B cell (primary cell): ENCODE measurements at regions not wholly inside any gene's neighbourhood (a gene's known extent, or its start where the extent isn't known, plus 50 kb on each side); places are given as distances from the start of the nearest gene placed in this dataset.
"Not testable (repeated sequence)": the region's sequence is repeated elsewhere in the genome, so short reads cannot be mapped to it uniquely, and the experiment has no call there.

Experiments used
- ATAC-seq: fragments of 200-7000 bp; cut with Tn5 transposase; one replicate; pipeline ENCODE4 v1.10.0; 2021; ENCODE audit warnings: low read depth, mild to moderate bottlenecking, moderate number of reproducible peaks, moderate library complexity
- CTCF ChIA-PET: fragments of 350-600 bp; sonication (Branson Sonifier 250); formaldehyde crosslinking; loops from one replicate; lab custom pipeline; 2021; ENCODE audit warnings: antibody characterized with exemption, inconsistent platforms; lab: Charles Lee
- POLR2A ChIA-PET: fragments of 350-600 bp; sonication (Branson Sonifier 250); formaldehyde crosslinking; loops from one replicate; lab custom pipeline; 2021; ENCODE audit warnings: antibody characterized with exemption; lab: Charles Lee
- DNase-seq: peaks from one replicate; pipeline ENCODE4 v3.0.0; 2013
- H2AFZ ChIP-seq: 2 replicates; pipeline ENCODE4 v1.6.1; 2012; ENCODE audit warnings: mild to moderate bottlenecking, low read depth, low read length; ENCODE audit not compliant: insufficient read depth, poor library complexity, severe bottlenecking
- H3K27ac ChIP-seq, 2 donors: 1 replicate in 1 of 2; 2 replicates in 1 of 2; pipeline ENCODE4 v1.5.1; 2012 to 2013; ENCODE audit warnings: low read length in 2 of 2, mild to moderate bottlenecking in 2 of 2, moderate library complexity in 1 of 2
- H3K27me3 ChIP-seq, 4 experiments: fragments of 200-600 bp in 1 of 4; sonication (generic) in 1 of 4; replicated peaks in 1 of 4; 1 replicate in 2 of 4; 2 replicates in 2 of 4; pipeline versions ENCODE4 v1.6.1 to v1.7.0; 2013 to 2016; ENCODE audit warnings: low read length in 3 of 4, mild to moderate bottlenecking in 2 of 4, mixed read lengths in 1 of 4, moderate library complexity in 1 of 4; ENCODE audit not compliant: insufficient read depth in 4 of 4, control insufficient read depth in 3 of 4; ENCODE audit errors: control extremely low read depth in 1 of 4
- H3K36me3 ChIP-seq, 2 experiments: replicated peaks in 1 of 2; 1 replicate in 1 of 2; 2 replicates in 1 of 2; pipeline versions ENCODE4 v1.6.1 to v1.7.1; 2013; ENCODE audit warnings: low read length in 1 of 2; ENCODE audit not compliant: insufficient read depth in 2 of 2, control insufficient read depth in 1 of 2; ENCODE audit errors: control extremely low read depth in 1 of 2, extremely low read depth in 1 of 2
- H3K4me1 ChIP-seq, 2 donors: fragments of 200-600 bp in 1 of 2; sonication (generic) in 1 of 2; 1 replicate in 1 of 2; 2 replicates in 1 of 2; pipeline versions ENCODE4 v1.5.1 to v1.6.1; 2013 to 2017; ENCODE audit warnings: low read length in 2 of 2; ENCODE audit not compliant: control insufficient read depth in 2 of 2, insufficient read depth in 2 of 2
- H3K4me2 ChIP-seq: replicated peaks from 2 replicates; pipeline ENCODE3; 2012; ENCODE audit warnings: mild to moderate bottlenecking, low read depth, low read length; ENCODE audit not compliant: poor library complexity, severe bottlenecking
- H3K4me3 ChIP-seq, 5 experiments: fragments of 200-600 bp in 1 of 5; sonication (generic) in 1 of 5; 1 replicate in 3 of 5; 2 replicates in 2 of 5; pipeline versions ENCODE4 v1.5.1 to v1.7.0; 2011 to 2016; ENCODE audit warnings: low read length in 4 of 5, mild to moderate bottlenecking in 4 of 5, low read depth in 2 of 5, control low read depth in 1 of 5, moderate library complexity in 1 of 5; ENCODE audit not compliant: insufficient read depth in 1 of 5; ENCODE audit errors: control extremely low read depth in 1 of 5, extremely low read depth in 1 of 5
- H3K79me2 ChIP-seq: fragments of 200-600 bp; sonication (generic); one replicate; pipeline ENCODE4 v1.6.0; 2016; ENCODE audit warnings: low read length; ENCODE audit not compliant: control insufficient read depth, insufficient read depth
- H3K9ac ChIP-seq: fragments of 200-600 bp; sonication (generic); 2 replicates; pipeline ENCODE4 v1.6.1; 2017; ENCODE audit warnings: mild to moderate bottlenecking, low read length, moderate library complexity
- H3K9me3 ChIP-seq, 3 donors: one replicate each; pipeline versions ENCODE4 v1.6.1 to v1.7.1; 2013; ENCODE audit warnings: low read length in 2 of 3; ENCODE audit not compliant: control insufficient read depth in 2 of 3, insufficient read depth in 1 of 3; ENCODE audit errors: control extremely low read depth in 1 of 3
- H4K20me1 ChIP-seq: 2 replicates; pipeline ENCODE4 v1.6.0; 2012; ENCODE audit warnings: mild to moderate bottlenecking, low read length; ENCODE audit not compliant: insufficient read depth, control insufficient read depth, poor library complexity, severe bottlenecking
- H3K27ac Mint-ChIP-seq: one replicate; pipeline ENCODE4 v1.8.0; 2021; ENCODE audit warnings: mixed read lengths
- H3K27me3 Mint-ChIP-seq: one replicate; pipeline ENCODE4 v1.8.0; 2021; ENCODE audit warnings: mixed read lengths
- H3K4me1 Mint-ChIP-seq: one replicate; pipeline ENCODE4 v1.8.0; 2021; ENCODE audit warnings: mixed read lengths
- H3K4me3 Mint-ChIP-seq: one replicate; pipeline ENCODE4 v1.8.0; 2021; ENCODE audit warnings: mixed read lengths
- H3K9me3 Mint-ChIP-seq: one replicate; pipeline ENCODE4 v1.8.0; 2022; ENCODE audit warnings: mixed read lengths; ENCODE audit not compliant: insufficient read depth
- CTCF ChIP-seq: fragments of 200-600 bp; IDR thresholded peaks from one replicate; pipeline ENCODE4 v1.8.0; 2022; ENCODE audit warnings: antibody characterized with exemption, mild to moderate bottlenecking
- EZH2 ChIP-seq: IDR thresholded peaks from 2 replicates; pipeline ENCODE4 v1.6.1; 2012; ENCODE audit warnings: borderline replicate concordance, low read depth, mild to moderate bottlenecking, moderate library complexity, low read length; ENCODE audit not compliant: insufficient read depth, poor library complexity, severe bottlenecking
- WGBS: methylation state at CpG from one replicate; pipeline ENCODE4 v1.1.5; 2013; ENCODE audit warnings: missing lambda C conversion rate; ENCODE audit not compliant: insufficient coverage; 5-methylcytosine and 5-hydroxymethylcytosine counted together
- intact Hi-C: fragments of 100-400 bp; cut with micrococcal nuclease; formaldehyde crosslinking; loops from one replicate; pipeline ENCODE4 v1.10.0; 2022

GRCh38 chr1:99397863-99398262 is 133.6 kb downstream of the PLPPR4 start:
- no peaks in the 10 kb centered on the region for H3K9me3 Mint-ChIP-seq
- Histone ChIP-seq H2AFZ (no peak overlapping the region), H3K27me3 (no peaks in the 10 kb centered on the region), H3K36me3 (no peaks in the 10 kb centered on the region), H3K9ac (no peak overlapping the region), H4K20me1 (no peaks in the 10 kb centered on the region), H3K4me2 (no peak overlapping the region), H3K79me2 (no peaks in the 10 kb centered on the region), H3K9me3 (no peaks in the 10 kb centered on the region), H3K4me1 (no peaks in the 10 kb centered on the region), H3K4me3 (no peak overlapping the region), H3K27ac (no peak overlapping the region)
- intact Hi-C loops = no loop called here
- DNase-seq = no peak
- no peak for TF ChIP-seq CTCF
- no peak for TF ChIP-seq EZH2
- H3K4me1 Mint-ChIP-seq = no peaks in the 10 kb centered on the region
- ChIA-PET CTCF (no interaction called here), POLR2A (no interaction called here)
- H3K4me3 Mint-ChIP-seq = no peak overlapping the region
- no peak for ATAC-seq
- no peak overlapping the region for H3K27ac Mint-ChIP-seq
- H3K27me3 Mint-ChIP-seq = no peaks in the 10 kb centered on the region

- H4K20me1 ChIP-seq, CTCF ChIA-PET, H3K4me2 ChIP-seq, H3K27me3 ChIP-seq, H3K9ac ChIP-seq, H3K27ac ChIP-seq, DNase-seq, H3K4me1 ChIP-seq, H2AFZ ChIP-seq, POLR2A ChIA-PET, intact Hi-C loops, ATAC-seq, H3K9me3 ChIP-seq, H3K27me3 Mint-ChIP-seq, H3K4me1 Mint-ChIP-seq, H3K4me3 Mint-ChIP-seq, H3K27ac Mint-ChIP-seq, H3K4me3 ChIP-seq, H3K9me3 Mint-ChIP-seq, H3K36me3 ChIP-seq, H3K79me2 ChIP-seq: not testable (repeated sequence)
These were observed 137.3 kb downstream of the PLPPR4 start for GRCh38 chr1:99401556-99401955.

- POLR2A ChIA-PET, H3K9ac ChIP-seq, H3K27me3 Mint-ChIP-seq, H3K36me3 ChIP-seq, H3K4me1 Mint-ChIP-seq, H3K9me3 ChIP-seq, DNase-seq, H3K9me3 Mint-ChIP-seq, H3K27me3 ChIP-seq, H3K4me1 ChIP-seq, H4K20me1 ChIP-seq, H3K27ac Mint-ChIP-seq, ATAC-seq, H3K4me3 ChIP-seq, H2AFZ ChIP-seq, H3K27ac ChIP-seq, intact Hi-C loops, CTCF ChIA-PET, H3K4me2 ChIP-seq, H3K79me2 ChIP-seq, H3K4me3 Mint-ChIP-seq: not testable (repeated sequence)
- WGBS = no CpG with 5 or more reads among the region's 7 CpGs
These were observed 140.1 kb downstream of the PLPPR4 start for GRCh38 chr1:99404399-99404798.
